ENCODE measurements at regions not wholly inside any gene's neighbourhood (a gene's known extent, or its start where the extent isn't known, plus 50 kb on each side); places are given as distances from the start of the nearest gene placed in this dataset.
"Not testable (repeated sequence)": the region's sequence is repeated elsewhere in the genome, so short reads cannot be mapped to it uniquely, and the experiment has no call there.

GRCh38 chr10:62590306-62590705 is 214.2 kb upstream of the ADO start:
- no peaks in the 10 kb centered on the region for H3K9me3 ChIP-seq
- ATAC-seq (no peak), DNase-seq (no peak)
- H3K27ac ChIP-seq, result no peak overlapping the region
- in situ Hi-C loops (cut with MboI; ENCODE audit: low sequenced_read_pairs in 4 of 4) (loop anchor here (10.0 to 25.0 kb wide), 4 partner anchors 494 to 574 kb away; no protein-coding TSS in a partner anchor), intact Hi-C loops (cut with DNase I; ENCODE audit: low total_unique reads) (no loop called here)
- H3K27me3 ChIP-seq, result no peaks in the 10 kb centered on the region
- no peaks in the 10 kb centered on the region for H3K4me1 ChIP-seq
- TF ChIP-seq CTCF (IDR thresholded peaks at IDR 0.05 in 4 of 5, conservative IDR thresholded peaks at IDR 0.05 in 1 of 5) (no peak), POLR2A (IDR thresholded peaks at IDR 0.05) (no peak)
- no peak overlapping the region for H3K4me3 ChIP-seq
- no peaks in the 10 kb centered on the region for H3K36me3 ChIP-seq

GRCh38 chr10:62594093-62594520 is 210.4 kb upstream of the ADO start:
- Histone ChIP-seq H3K27ac (no peak overlapping the region), H3K4me1 (no peaks in the 10 kb centered on the region), H3K9me3 (no peaks in the 10 kb centered on the region), H3K27me3 (no peaks in the 10 kb centered on the region), H3K36me3 (no peaks in the 10 kb centered on the region), H3K4me3 (no peak overlapping the region)
- DNase-seq (peak; percentile 12 to 27), ATAC-seq (peak; percentile 74 to 88)
- intact Hi-C loops (cut with DNase I; ENCODE audit: low total_unique reads), result loop anchor here (1.0 kb wide), 3 partner anchors 224 to 564 kb away; no protein-coding TSS in a partner anchor
- TF ChIP-seq POLR2A (IDR thresholded peaks at IDR 0.05) (no peak), CTCF (IDR thresholded peaks at IDR 0.05 in 4 of 5, conservative IDR thresholded peaks at IDR 0.05 in 1 of 5) (peak; percentile 61 to 76 (median 73))
- in situ Hi-C loops (cut with MboI; ENCODE audit: low sequenced_read_pairs in 4 of 4), result loop anchor here (10.0 to 25.0 kb wide), 4 partner anchors 491 to 571 kb away; no protein-coding TSS in a partner anchor

- Histone ChIP-seq H3K4me1 (no peaks in the 10 kb centered on the region), H3K4me3 (no peak overlapping the region), H3K27ac (no peak overlapping the region), H3K9me3 (peaks cover 0 to 3% (median 0%) of the 10 kb centered on the region in 3 donors), H3K27me3 (no peaks in the 10 kb centered on the region), H3K36me3 (no peaks in the 10 kb centered on the region)
- intact Hi-C loops (cut with DNase I; ENCODE audit: low total_unique reads), result no loop called here
- in situ Hi-C loops (cut with MboI; ENCODE audit: low sequenced_read_pairs in 4 of 4), result loop anchor here (5.0 to 25.0 kb wide), 5 partner anchors 480 to 568 kb away; no protein-coding TSS in a partner anchor
- ATAC-seq, result no peak
- no peak for DNase-seq
- TF ChIP-seq POLR2A (IDR thresholded peaks at IDR 0.05) (no peak), CTCF (IDR thresholded peaks at IDR 0.05 in 4 of 5, conservative IDR thresholded peaks at IDR 0.05 in 1 of 5) (no peak)
Measured at GRCh38 chr10:62597226-62597625, 207.3 kb upstream of the ADO start.

- in situ Hi-C loops (cut with MboI; ENCODE audit: low sequenced_read_pairs in 4 of 4) (loop anchor here (5.0 to 25.0 kb wide), 5 partner anchors 478 to 566 kb away; no protein-coding TSS in a partner anchor), intact Hi-C loops (cut with DNase I; ENCODE audit: low total_unique reads) (no loop called here)
- Histone ChIP-seq H3K36me3 (no peaks in the 10 kb centered on the region), H3K4me3 (no peak overlapping the region), H3K27me3 (no peaks in the 10 kb centered on the region), H3K9me3 (peaks cover 0 to 3% (median 0%) of the 10 kb centered on the region in 3 donors), H3K27ac (no peak overlapping the region), H3K4me1 (no peaks in the 10 kb centered on the region)
- no peak for DNase-seq
- TF ChIP-seq POLR2A (IDR thresholded peaks at IDR 0.05) (no peak), CTCF (IDR thresholded peaks at IDR 0.05 in 4 of 5, conservative IDR thresholded peaks at IDR 0.05 in 1 of 5) (no peak)
- no peak for ATAC-seq
Measured at GRCh38 chr10:62599161-62599560, 205.4 kb upstream of the ADO start.

GRCh38 chr10:62606551-62606950 is 198.0 kb upstream of the ADO start:
- H3K27ac ChIP-seq; H3K4me3 ChIP-seq; H3K36me3 ChIP-seq; H3K9me3 ChIP-seq; H3K4me1 ChIP-seq; H3K27me3 ChIP-seq; DNase-seq; ATAC-seq; intact Hi-C loops (cut with DNase I; ENCODE audit: low total_unique reads): not testable (repeated sequence)
- in situ Hi-C loops (cut with MboI; ENCODE audit: low sequenced_read_pairs in 4 of 4), result loop anchor here in 1 of 4 donors (25.0 kb wide), 1 partner anchor 481 kb away; no protein-coding TSS in a partner anchor

- H3K9me3 ChIP-seq; DNase-seq; H3K27me3 ChIP-seq; intact Hi-C loops (cut with DNase I; ENCODE audit: low total_unique reads); H3K4me3 ChIP-seq; H3K36me3 ChIP-seq; H3K4me1 ChIP-seq; H3K27ac ChIP-seq; ATAC-seq: not testable (repeated sequence)
- in situ Hi-C loops (cut with MboI; ENCODE audit: low sequenced_read_pairs in 4 of 4), result loop anchor here in 1 of 4 donors (25.0 kb wide), 1 partner anchor 479 kb away; no protein-coding TSS in a partner anchor
Measured at GRCh38 chr10:62608189-62608875, 196.2 kb upstream of the ADO start.

All from gastrocnemius medialis (tissue), 4 donors.